Tibial artery (tissue), 4 donors: ENCODE measurements at regions not wholly inside any gene's neighbourhood (a gene's known extent, or its start where the extent isn't known, plus 50 kb on each side); places are given as distances from the start of the nearest gene placed in this dataset.

Experiments used
- DNase-seq, 2 donors: peaks; one replicate each; pipeline ENCODE4 v3.0.0-alpha.2; 2019
- H3K27ac ChIP-seq, 2 donors: fragments of 200-600 bp; sonication (generic) in 1 of 2; 1 replicate in 1 of 2; 2 replicates in 1 of 2; pipeline ENCODE4 v1.5.1; 2018 to 2019; ENCODE audit warnings: mild to moderate bottlenecking in 1 of 2
- H3K27me3 ChIP-seq, 2 donors: fragments of 200-600 bp; sonication (generic) in 1 of 2; one replicate each; pipeline versions ENCODE4 v1.5.1 to v1.6.0; 2016 to 2019
- H3K36me3 ChIP-seq, 3 donors: fragments of 200-600 bp; sonication (generic) in 2 of 3; one replicate each; pipeline ENCODE4 v1.5.1; 2016 to 2019; ENCODE audit warnings: mild to moderate bottlenecking in 2 of 3
- H3K4me1 ChIP-seq, 4 donors: fragments of 200-600 bp; sonication (generic) in 2 of 4; 1 replicate in 3 of 4; 2 replicates in 1 of 4; pipeline ENCODE4 v1.5.1; 2016 to 2019
- H3K4me3 ChIP-seq, 2 donors: fragments of 200-600 bp; sonication (generic) in 1 of 2; 1 replicate in 1 of 2; 2 replicates in 1 of 2; pipeline ENCODE4 v1.5.1; 2018 to 2019; ENCODE audit warnings: mild to moderate bottlenecking in 2 of 2
- H3K9me3 ChIP-seq, 3 donors: fragments of 200-600 bp; sonication (generic) in 1 of 3; one replicate each; pipeline ENCODE4 v1.5.1; 2016 to 2019
- CTCF ChIP-seq, 2 experiments: fragments of 200-600 bp in 1 of 2; fragments of 450-650 bp in 1 of 2; IDR thresholded peaks; one replicate each; pipeline ENCODE4 v1.5.1; 2017 to 2019; ENCODE audit warnings: antibody characterized with exemption in 2 of 2, mild to moderate bottlenecking in 1 of 2, moderate library complexity in 1 of 2
- intact Hi-C: fragments of 100-400 bp; cut with DNase I; formaldehyde crosslinking; loops from one replicate; pipeline ENCODE4 v1.15.0; 2023; ENCODE audit warnings: low total_unique reads

DNA sequence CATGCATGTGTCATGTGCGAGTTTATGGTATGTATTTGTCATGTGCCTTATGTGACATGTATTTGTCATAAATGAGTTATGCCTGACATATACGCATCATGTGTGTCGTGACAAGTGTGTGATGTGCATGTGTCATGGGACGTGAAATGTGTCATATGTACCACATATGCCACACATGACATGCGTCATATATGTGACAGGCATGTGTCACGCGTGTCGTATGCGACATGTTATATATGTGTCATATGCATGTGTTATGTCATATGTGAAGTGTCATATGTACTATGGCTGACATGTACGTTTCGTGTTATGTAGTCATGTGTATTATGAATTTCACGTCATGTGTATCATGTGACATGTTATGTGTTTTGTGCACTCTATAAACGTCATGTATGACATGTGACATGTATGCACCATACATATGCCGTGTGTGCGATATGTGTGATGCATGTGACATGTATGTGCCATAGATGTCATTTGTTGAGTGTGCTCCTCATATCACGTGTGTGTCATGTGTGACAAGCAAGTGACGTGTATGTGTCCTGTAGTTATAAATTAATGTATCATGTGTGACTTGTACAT lies 2152.3 kb upstream of the PIK3C3 start:
- Histone ChIP-seq H3K36me3 (no peaks in the 10 kb centered on the region), H3K4me1 (no peaks in the 10 kb centered on the region), H3K27ac (no peak overlapping the region), H3K4me3 (no peak overlapping the region), H3K9me3 (no peaks in the 10 kb centered on the region), H3K27me3 (no peaks in the 10 kb centered on the region)
- no peak for TF ChIP-seq CTCF (IDR thresholded peaks at IDR 0.05)
- intact Hi-C loops = no loop called here
- no peak for DNase-seq

GRCh38 chr18:39801848-39802247 lies 2153.2 kb upstream of the PIK3C3 start:
- Histone ChIP-seq H3K27me3 (no peaks in the 10 kb centered on the region), H3K9me3 (no peaks in the 10 kb centered on the region), H3K4me3 (no peak overlapping the region), H3K36me3 (no peaks in the 10 kb centered on the region), H3K4me1 (no peaks in the 10 kb centered on the region), H3K27ac (no peak overlapping the region)
- TF ChIP-seq CTCF (IDR thresholded peaks at IDR 0.05) = no peak
- intact Hi-C loops = no loop called here
- no peak for DNase-seq

- TF ChIP-seq CTCF (IDR thresholded peaks at IDR 0.05) = no peak
- no peaks in the 10 kb centered on the region for H3K4me1 ChIP-seq
- no peaks in the 10 kb centered on the region for H3K9me3 ChIP-seq
- no peaks in the 10 kb centered on the region for H3K27me3 ChIP-seq
- intact Hi-C loops = no loop called here
- H3K27ac ChIP-seq = no peak overlapping the region
- no peak for DNase-seq
- no peak overlapping the region for H3K4me3 ChIP-seq
- H3K36me3 ChIP-seq = no peaks in the 10 kb centered on the region
Measured at GRCh38 chr18:39801010-39801409, 2154.0 kb upstream of the PIK3C3 start.

DNA sequence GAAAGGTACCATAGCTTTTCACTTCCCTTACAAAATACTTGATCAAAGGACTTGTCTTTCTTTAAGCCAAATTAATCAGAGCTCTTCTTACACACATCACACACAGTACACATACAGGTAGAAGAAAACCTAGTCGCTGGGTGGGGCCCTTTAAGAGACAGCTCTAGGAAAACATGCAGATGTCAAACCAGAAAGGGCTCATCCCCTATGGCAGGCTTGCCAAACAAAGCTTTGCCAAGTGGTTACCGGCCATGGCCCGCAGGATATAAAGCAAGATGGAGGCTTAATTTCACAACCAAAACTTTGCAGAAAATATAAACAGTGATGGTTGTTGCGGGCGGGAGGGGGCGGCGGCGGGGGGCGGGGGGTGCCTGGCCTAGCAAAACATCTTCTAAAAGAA lies 2156.0 kb upstream of the PIK3C3 start:
- DNase-seq = no peak
- Histone ChIP-seq H3K4me3 (no peak overlapping the region), H3K36me3 (no peaks in the 10 kb centered on the region), H3K27ac (no peak overlapping the region), H3K4me1 (no peaks in the 10 kb centered on the region), H3K9me3 (no peaks in the 10 kb centered on the region), H3K27me3 (no peaks in the 10 kb centered on the region)
- intact Hi-C loops = no loop called here
- TF ChIP-seq CTCF (IDR thresholded peaks at IDR 0.05) = no peak

- no peaks in the 10 kb centered on the region for H3K27me3 ChIP-seq
- intact Hi-C loops = no loop called here
- no peak overlapping the region for H3K4me3 ChIP-seq
- H3K4me1 ChIP-seq = no peaks in the 10 kb centered on the region
- no peaks in the 10 kb centered on the region for H3K36me3 ChIP-seq
- no peaks in the 10 kb centered on the region for H3K9me3 ChIP-seq
- DNase-seq = no peak
- TF ChIP-seq CTCF (IDR thresholded peaks at IDR 0.05) = no peak
- no peak overlapping the region for H3K27ac ChIP-seq
Measured at GRCh38 chr18:39796393-39796792, 2158.6 kb upstream of the PIK3C3 start.

GRCh38 chr18:39795350-39795749 lies 2159.7 kb upstream of the PIK3C3 start:
- no peak overlapping the region for H3K4me3 ChIP-seq
- H3K36me3 ChIP-seq = no peaks in the 10 kb centered on the region
- no peak for TF ChIP-seq CTCF (IDR thresholded peaks at IDR 0.05)
- H3K27ac ChIP-seq = no peak overlapping the region
- no peaks in the 10 kb centered on the region for H3K4me1 ChIP-seq
- DNase-seq = no peak
- no peaks in the 10 kb centered on the region for H3K27me3 ChIP-seq
- intact Hi-C loops = no loop called here
- no peaks in the 10 kb centered on the region for H3K9me3 ChIP-seq
